ENCODE measurements at regions not wholly inside any gene's neighbourhood (a gene's known extent, or its start where the extent isn't known, plus 50 kb on each side); places are given as distances from the start of the nearest gene placed in this dataset.

GRCh38 chr11:110890995-110891394 lies 178.8 kb upstream of the ARHGAP20 start:
- peaks cover 2% of the 10 kb centered on the region for H3K36me3 Mint-ChIP-seq
- H3K4me1 Mint-ChIP-seq, result no peaks in the 10 kb centered on the region
- DNase-seq (ENCODE audit: low spot score in 2 of 2, unreplicated experiment in 2 of 2), result no peak
- no peak overlapping the region for H3K27ac Mint-ChIP-seq
- TF ChIP-seq, protein P1, sequence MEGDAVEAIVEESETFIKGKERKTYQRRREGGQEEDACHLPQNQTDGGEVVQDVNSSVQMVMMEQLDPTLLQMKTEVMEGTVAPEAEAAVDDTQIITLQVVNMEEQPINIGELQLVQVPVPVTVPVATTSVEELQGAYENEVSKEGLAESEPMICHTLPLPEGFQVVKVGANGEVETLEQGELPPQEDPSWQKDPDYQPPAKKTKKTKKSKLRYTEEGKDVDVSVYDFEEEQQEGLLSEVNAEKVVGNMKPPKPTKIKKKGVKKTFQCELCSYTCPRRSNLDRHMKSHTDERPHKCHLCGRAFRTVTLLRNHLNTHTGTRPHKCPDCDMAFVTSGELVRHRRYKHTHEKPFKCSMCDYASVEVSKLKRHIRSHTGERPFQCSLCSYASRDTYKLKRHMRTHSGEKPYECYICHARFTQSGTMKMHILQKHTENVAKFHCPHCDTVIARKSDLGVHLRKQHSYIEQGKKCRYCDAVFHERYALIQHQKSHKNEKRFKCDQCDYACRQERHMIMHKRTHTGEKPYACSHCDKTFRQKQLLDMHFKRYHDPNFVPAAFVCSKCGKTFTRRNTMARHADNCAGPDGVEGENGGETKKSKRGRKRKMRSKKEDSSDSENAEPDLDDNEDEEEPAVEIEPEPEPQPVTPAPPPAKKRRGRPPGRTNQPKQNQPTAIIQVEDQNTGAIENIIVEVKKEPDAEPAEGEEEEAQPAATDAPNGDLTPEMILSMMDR (IDR thresholded peaks at IDR 0.05; ENCODE audit: unreplicated experiment), result no peak
- H3K4me3 Mint-ChIP-seq, result no peak overlapping the region
- H3K9me3 Mint-ChIP-seq, result peaks cover 8% of the 10 kb centered on the region
- peaks cover 10% of the 10 kb centered on the region for H3K27me3 Mint-ChIP-seq (ENCODE audit: low read depth)

DNA sequence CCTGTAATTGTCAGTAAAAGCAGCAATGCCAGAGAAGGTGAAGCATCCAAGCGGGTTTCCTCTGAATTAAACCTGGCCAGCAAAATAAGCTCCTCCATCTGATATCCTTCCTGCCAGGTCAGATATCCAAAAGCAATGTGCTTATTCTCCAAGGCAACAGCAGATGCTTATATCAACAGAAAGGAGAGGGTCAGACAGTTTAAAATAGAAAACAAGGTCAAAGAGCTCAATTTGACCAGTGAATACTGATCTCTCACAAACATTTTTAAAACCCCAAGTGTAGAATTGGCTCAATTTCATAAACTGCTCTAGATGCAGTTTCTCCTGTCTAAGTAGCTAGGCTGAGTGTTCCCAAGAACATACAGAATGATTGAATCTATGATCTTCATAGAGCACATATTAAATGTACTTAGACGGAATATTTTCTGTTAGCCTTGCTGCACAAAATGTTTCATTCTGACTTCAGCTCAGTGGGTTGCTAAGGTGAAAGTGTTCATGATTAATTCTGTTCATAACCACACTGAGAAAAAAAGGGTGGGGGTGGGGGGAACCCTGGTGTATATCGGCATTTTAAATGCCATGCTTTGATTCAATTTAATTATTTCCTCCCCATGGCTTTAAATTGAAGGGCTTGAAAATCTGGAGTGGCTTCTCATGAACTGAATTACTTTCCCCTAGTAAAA lies 174.2 kb upstream of the ARHGAP20 start:
- no peak for DNase-seq (ENCODE audit: low spot score in 2 of 2, unreplicated experiment in 2 of 2)
- Mint-ChIP-seq H3K27ac (no peak overlapping the region), H3K36me3 (no peaks in the 10 kb centered on the region), H3K4me3 (no peak overlapping the region), H3K27me3 (ENCODE audit: low read depth) (peaks cover 24% of the 10 kb centered on the region), H3K9me3 (no peaks in the 10 kb centered on the region), H3K4me1 (no peaks in the 10 kb centered on the region)
- TF ChIP-seq, protein P1 (IDR thresholded peaks at IDR 0.05; ENCODE audit: unreplicated experiment), result no peak

GRCh38 chr11:110883256-110883655 lies 171.0 kb upstream of the ARHGAP20 start:
- H3K27me3 Mint-ChIP-seq (ENCODE audit: low read depth), result peaks cover 18% of the 10 kb centered on the region
- TF ChIP-seq, protein P1 (IDR thresholded peaks at IDR 0.05; ENCODE audit: unreplicated experiment), result no peak
- H3K36me3 Mint-ChIP-seq, result no peaks in the 10 kb centered on the region
- no peak overlapping the region for H3K4me3 Mint-ChIP-seq
- no peak overlapping the region for H3K27ac Mint-ChIP-seq
- DNase-seq (ENCODE audit: low spot score in 2 of 2, unreplicated experiment in 2 of 2), result no peak
- H3K9me3 Mint-ChIP-seq, result no peaks in the 10 kb centered on the region
- no peaks in the 10 kb centered on the region for H3K4me1 Mint-ChIP-seq

- Mint-ChIP-seq H3K4me1 (peaks cover 2% of the 10 kb centered on the region), H3K27ac (no peak overlapping the region), H3K27me3 (ENCODE audit: low read depth) (peaks cover 3% of the 10 kb centered on the region), H3K4me3 (no peak overlapping the region), H3K9me3 (no peaks in the 10 kb centered on the region), H3K36me3 (no peaks in the 10 kb centered on the region)
- no peak for DNase-seq (ENCODE audit: low spot score in 2 of 2, unreplicated experiment in 2 of 2)
- TF ChIP-seq, protein P1 (IDR thresholded peaks at IDR 0.05; ENCODE audit: unreplicated experiment), result no peak
Measured at GRCh38 chr11:110878513-110878912, 166.3 kb upstream of the ARHGAP20 start.

DNA sequence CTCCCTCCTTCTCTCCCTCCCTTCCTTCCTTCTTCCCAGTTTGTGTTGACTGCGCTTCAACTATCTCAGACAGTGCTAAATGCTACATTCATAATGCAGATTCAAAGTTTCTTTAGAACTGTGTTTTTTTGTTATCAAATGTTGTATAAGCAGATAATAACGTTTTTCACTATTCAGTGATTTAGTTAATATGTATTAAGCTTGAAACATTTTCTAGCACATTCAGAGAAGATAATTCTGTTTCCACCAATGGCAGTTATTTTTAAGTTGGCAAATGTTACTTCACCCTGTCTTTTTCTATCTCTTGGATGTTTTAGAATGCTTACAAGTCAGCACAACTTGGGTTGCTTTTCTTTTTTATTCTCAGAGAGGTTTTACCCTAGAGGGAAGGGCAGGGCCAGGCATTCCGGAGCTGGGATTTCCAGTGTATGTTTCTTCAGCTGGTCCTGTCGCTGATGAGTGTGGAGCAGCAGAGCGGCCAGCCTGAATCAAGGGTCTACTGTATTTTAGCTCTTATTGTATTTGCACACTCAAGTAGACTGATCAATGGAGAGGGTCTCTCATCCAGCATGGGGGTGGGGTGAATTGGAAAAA lies 162.3 kb upstream of the ARHGAP20 start:
- Mint-ChIP-seq H3K4me3 (no peak overlapping the region), H3K9me3 (no peaks in the 10 kb centered on the region), H3K4me1 (peaks cover 2% of the 10 kb centered on the region), H3K36me3 (no peaks in the 10 kb centered on the region), H3K27ac (no peak overlapping the region), H3K27me3 (ENCODE audit: low read depth) (peaks cover 5% of the 10 kb centered on the region)
- TF ChIP-seq, protein P1 (IDR thresholded peaks at IDR 0.05; ENCODE audit: unreplicated experiment), result no peak
- DNase-seq (ENCODE audit: low spot score in 2 of 2, unreplicated experiment in 2 of 2), result no peak

Measured in mesothelial cell of epicardium (in vitro differentiated cells).